GM19351 (cell line): ENCODE measurements at regions not wholly inside any gene's neighbourhood (a gene's known extent, or its start where the extent isn't known, plus 50 kb on each side); places are given as distances from the start of the nearest gene placed in this dataset.
"Not testable (repeated sequence)": the region's sequence is repeated elsewhere in the genome, so short reads cannot be mapped to it uniquely, and the experiment has no call there.

Experiments used
- ATAC-seq: cut with Tn5 transposase; IDR thresholded peaks from one replicate; pipeline ENCODE4 v1.9.1; 2021; ENCODE audit warnings: mild to moderate bottlenecking, moderate library complexity; ENCODE audit not compliant: unreplicated experiment

DNA sequence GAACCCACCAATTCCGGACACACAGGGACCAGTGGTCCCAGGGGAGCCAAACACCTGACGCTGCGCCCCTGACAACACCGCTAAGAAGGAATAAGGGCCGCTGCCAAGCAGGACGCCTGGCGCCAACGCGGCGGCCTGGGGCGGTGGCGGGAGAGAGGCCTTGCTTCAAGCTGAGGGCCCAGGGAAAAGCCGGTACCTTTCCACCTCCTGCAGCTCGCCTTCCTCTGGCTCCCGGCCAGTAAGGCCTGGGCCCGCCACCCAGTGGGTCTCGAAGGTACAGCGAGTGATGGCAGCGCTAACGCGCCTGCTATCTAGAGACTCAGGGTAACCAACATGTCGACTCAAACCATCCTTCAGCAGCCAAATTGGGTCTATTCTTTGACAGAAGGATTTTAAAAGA, 1074.1 kb downstream of the SI start:
- ATAC-seq = no peak

DNA sequence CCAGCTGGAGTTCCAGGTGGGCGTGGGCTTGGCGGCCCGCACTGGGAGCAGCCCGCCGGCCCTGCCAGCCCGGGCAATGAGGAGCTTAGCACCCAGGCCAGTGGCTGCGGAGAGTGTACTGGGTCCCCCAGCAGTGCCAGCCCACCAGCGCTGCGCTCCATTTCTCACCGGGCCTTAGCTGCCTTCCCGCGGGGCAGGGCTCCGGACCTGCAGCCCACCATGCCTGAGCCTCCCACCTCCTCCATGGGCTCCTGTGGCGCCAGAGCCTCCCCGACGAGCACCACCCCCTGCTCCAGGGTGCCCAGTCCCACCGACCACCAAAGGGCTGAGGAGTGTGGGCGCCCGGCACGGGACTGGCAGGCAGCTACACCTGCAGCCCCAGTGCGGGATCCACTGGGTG, 1075.3 kb downstream of the SI start:
- not testable (repeated sequence) for ATAC-seq

DNA sequence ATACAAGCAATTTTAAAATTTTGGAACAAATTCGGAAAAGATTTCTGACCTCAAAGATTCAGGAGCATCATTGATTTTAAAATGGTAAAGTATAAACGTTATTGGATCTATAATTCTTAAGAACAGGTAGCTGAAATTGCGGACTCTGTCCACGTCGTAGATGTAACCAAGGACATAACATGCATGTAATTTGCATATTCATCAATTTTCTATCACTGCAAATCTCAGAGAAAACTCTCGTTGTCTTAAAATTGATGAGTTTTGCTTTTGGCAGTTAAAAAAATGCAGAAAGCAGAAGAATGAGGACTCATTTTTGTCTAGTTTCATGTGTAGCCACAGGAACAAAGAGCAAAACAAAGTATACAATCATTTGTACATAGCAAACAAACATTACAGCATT, 1094.4 kb downstream of the SI start:
- ATAC-seq = no peak

DNA sequence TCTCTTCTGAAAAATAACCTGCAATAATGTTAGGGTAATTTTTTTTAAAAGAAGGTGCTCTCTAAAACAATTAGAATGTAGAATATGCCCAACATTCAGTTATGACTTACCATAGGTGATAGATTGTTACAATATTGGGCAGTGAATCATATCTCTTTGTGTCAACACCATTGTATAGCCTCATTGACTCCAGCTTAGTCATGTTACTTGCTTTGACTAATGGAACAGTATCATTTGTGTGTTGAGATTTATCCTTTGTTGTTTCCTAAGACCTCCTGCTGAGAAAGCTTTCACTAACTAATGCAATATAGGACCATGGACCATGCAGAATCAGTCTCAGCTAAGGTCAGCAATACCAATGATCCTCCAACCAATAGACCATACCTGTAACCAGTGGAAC, 1106.4 kb downstream of the SI start:
- no peak for ATAC-seq

DNA sequence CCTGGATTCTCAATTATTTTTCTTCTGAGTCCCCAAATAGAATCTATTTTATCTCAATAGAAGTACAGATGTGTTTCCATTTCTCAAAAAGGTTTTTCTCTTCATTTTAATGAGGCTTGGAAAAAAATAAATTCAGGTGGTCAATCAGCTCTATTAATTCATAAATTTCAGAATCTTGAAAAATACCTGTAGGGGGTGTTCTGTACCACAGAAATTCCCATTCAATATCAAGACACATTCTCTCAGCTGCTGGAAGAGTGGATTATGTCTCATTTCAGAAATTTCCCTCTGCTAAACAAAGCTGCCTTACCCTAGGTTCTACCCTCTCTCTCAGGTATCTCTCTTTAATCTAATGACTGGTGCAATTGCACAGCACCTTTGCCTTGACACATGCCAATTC, 1121.2 kb downstream of the SI start:
- no peak for ATAC-seq

DNA sequence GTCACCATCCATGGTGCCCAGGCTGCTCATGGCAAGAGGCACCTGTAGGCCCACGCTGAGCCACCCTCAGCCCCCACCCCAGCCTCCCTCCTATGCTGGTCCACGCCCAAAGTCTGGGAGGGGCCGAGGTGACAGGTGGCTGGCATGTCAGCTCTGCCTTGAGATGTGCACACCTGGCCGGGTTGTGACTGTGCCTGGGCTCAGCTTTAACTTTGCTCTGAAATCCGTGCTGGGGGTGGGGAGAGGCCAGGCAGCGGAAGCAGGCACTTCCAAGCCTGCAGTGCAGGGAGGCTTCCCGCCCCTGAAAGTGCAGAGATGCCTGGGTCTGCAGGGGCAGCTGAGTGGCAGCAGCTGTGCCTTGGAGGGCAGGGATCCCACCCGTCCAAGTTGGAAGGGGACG, 1124.8 kb downstream of the SI start:
- ATAC-seq = no peak

DNA sequence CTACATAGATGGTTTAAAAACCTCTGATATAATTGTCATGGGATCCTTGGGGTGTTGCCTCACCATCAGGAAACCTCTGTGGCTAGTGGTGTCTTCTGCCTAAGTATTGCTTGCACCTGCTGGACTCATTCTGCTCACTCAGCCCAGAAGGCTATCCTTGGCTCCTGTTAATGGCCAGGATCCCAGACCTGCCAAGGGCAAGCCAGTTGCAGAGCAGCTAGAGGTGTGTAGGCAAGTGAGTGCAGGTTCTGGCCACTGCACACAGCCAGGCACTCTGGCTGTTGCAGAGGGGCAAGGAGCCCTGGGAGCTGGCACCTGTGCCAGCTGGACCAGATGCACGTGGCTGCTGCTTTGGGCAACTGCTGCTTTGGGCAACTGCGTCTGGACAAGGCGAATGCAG, 1125.8 kb downstream of the SI start:
- ATAC-seq = no peak

DNA sequence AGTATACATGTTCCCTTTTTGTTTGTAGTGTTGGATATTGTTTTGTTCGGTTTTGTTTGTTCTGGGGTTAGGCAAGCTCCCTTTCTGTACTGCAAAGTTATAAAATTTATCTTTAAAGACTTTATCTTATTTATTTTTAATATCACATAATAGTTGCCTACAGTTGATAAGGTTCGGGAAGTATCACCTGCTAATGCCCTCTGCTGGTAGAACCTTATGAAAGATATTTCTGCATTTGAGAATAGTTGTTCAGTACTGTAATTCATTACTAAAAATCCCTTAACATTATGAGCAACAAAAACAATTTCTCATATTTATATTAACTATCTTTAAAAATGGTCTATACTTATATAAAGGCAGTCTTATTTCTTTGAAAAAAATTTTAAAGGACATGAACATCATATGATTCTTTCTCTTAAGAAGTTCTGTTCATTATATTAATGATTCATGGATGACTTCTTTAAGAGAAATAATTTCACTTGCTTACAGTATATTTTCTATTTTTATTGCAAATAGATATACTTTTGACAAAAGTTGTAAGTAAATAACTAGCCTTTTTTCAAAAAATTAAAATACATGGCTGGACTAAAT, 1126.8 kb downstream of the SI start:
- ATAC-seq = no peak

DNA sequence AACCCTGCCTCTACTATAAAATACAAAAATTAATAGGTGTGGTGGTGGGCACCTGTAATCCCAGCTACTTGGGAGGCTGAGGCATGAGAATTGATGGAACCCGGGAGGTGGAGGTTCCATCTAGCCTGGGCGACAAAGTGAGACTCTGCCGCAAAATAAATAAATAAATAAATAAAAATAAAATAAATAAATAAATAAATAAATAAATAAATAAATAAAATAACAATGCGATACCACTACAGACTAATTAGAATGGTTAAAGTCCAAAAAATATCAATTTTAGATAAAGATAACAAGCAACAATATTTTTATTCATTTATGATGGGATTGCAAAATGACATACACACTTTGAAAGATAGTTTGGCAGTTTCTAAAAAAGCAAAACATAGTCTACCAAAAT, 1131.5 kb downstream of the SI start:
- ATAC-seq = no peak

DNA sequence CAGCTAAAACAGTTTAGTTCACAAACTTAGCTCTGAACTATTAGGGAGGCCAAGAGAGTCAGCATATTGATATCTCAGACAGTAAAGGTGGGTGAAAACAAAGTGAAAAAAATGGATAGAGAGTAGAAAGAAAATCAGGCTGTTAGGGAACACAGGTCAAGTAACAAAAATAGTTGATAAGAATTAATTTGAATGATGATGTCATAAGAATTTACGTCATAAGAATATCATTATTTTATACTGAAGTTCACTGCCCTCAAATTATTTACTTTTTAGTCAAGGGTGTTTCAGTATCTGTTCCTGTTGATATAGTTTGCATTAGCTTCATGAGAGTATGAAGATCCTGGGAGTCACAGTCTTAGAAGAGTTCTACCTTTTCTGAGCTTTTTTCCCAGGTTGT, 1134.6 kb downstream of the SI start:
- ATAC-seq = no peak

DNA sequence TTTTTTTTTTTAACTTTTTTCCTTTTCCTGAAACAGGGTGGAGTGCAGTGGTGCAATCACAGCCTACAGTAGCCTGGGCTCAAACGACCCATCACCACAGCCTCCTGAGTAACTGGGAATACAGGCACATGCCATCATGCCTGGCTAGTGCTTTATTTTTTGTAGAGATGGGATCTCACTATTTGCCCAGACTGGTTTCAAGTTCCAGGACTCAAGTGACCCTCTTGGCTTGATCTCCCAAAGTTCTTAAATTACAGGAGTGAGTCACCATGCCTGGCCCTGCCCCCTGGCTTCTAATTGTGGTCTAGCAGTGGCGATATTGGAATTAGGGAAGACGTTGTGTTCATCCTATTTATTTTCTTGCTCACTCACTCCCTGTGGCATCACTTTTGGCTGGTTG, 1138.4 kb downstream of the SI start:
- ATAC-seq = no peak

DNA sequence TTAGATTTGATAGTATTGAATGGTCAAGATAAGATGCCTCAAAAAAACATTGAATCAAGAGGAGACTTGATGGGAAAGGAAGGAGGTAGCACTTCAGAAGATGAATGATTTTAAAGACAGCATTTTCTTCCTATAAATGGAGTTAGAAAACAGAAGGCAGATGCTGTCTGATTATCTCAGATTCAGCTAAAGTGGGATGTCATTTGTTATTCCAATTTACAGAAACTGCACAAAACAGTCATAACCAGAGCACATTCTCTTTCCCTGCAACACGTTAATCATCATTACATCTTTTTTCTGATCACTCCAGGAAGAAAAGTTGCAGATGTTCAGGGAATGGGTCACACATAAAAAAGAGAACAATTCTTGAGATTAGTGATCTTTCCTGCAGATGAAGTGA, 1141.8 kb downstream of the SI start:
- ATAC-seq = no peak

DNA sequence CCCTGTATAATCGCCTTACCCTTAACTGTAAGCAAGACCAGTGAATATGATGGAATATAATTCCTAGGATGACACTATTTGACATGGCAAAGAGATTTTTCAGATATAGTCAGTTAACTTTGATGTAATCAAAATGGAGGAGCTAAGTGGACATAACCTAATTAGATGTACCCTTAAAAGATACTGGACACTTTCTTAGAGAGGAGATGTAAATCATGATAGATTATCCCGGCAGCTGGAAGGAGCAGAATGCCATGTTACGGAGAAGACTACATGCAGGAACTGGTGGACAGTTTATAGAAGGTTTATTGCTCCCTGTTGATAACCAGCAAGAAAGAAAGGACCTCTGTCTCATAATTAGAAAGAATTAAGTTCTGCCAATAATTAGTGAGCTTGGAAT, 1142.9 kb downstream of the SI start:
- ATAC-seq = no peak

DNA sequence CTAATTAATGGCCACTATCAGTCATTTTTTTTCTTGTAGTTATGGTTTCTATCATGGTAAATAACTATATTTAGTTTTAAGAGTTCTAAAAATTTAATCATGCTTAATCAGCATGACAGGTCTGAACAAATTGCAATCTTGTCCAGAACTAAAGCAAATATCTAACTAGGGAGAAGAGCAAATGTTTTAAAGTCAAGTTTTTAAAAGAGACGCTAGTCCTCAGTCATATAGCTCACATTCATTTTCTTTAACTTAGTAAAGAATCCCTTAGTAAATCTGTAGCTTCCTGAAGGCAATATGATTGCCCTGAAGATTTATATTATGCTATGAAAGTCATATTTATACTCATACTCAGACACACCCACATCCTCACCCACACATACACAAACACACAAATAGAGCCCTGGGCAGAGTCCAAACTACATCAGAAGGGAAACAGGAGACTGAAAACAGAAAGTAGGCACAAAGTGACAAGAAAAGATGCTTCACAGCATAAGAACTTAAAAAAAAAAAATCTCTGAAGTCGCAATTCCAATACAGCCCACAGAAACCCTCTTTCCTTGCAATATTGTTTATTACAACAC, 1149.1 kb downstream of the SI start:
- no peak for ATAC-seq

DNA sequence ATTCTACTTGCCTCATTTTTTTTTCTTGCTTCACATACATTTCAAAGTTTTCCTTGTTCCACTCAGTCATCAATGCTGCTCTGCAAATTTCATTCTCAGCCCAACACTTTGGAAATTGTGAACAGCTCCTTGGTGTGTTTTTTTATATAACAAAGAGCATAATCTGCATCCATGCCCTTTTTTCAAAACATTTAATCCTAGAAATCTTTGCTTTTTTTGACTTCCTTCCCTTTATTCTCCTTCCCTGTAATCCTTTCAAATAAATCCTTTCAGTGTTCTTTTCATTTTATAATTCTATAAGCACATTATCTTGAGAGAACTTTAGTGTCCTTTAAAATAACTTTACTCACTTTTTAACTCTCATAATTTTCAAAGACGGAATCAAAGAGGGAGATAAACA, 1150.8 kb downstream of the SI start:
- ATAC-seq = no peak

DNA sequence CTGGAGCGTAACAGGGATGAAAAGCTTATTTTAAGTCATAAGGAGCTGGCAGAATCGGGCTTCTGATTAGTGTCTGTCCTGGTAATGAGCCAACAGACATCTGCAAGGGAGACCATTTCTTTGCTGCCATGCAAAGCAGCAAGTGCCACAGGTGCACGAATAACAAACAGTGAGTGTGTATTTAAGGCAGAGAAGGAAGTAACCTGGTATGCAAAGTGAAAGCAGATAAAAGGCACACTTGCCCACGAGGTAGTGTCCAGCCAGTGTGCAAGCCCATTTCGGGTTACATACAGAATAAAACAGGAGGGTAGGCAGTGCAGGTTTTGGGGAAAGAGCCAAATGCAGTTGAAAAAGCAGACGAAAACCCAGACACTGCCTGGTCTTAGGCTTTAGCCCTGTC, 1153.7 kb downstream of the SI start:
- ATAC-seq = no peak

DNA sequence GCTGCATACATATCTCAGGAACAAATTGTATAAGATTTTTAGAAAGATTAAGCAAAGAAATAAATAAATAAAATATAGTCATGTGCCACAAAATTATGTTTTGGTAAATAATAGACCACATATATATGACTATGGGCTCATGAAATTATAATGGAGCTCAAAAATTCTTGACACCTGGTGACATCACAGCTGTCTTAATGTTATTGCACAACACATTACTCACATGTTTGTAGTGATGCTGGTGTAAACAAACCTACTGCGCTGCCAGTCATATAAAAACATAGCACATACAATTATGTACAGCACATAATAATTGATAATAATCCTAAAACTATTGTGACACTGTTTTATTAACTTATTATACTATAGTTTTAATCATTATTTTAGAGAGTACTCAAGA, 1159.1 kb downstream of the SI start:
- ATAC-seq = no peak

DNA sequence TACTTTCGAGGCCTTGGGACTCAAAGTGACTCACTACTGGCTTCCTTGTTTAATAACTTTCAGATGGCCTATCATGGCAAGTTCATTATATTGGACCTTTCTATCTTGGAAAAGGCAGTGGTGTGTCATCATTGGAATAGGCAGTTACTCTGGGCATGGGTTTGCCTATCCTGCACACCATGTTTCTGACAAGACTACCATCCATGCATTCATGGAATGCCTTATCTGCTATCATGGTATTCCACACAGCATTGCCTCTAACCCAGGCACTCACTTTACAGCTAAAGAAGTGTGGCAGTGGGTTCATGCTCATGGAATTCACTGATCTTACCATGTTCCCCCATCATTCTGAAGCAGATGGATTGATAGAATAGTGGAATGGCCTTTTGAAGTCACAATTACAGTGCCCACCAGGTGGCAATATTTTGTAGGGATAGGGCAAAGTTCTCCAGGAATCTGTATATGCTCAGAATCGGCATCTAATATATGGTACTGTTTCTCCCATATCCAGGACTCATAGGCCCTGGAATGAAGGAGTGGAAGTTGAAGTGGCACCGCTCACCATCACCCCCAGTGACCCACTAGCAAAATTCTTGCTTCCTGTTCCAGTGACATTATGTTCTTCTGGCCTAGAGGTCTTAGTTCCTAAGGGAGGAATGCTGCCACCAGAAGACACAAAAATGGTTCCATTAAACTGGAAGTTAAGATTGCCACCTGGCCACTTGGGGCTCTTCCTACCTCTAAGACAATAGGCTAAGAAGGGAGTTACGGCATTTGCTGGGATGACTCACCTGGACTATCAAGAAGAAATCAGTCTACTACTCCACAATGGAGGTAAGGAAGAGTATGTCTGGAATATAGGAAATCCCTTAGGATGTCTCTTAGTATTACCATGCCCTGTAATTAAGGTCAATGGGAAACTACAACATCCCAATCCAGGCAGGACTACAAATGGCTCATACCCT, 1161.4 kb downstream of the SI start:
- ATAC-seq = no peak

DNA sequence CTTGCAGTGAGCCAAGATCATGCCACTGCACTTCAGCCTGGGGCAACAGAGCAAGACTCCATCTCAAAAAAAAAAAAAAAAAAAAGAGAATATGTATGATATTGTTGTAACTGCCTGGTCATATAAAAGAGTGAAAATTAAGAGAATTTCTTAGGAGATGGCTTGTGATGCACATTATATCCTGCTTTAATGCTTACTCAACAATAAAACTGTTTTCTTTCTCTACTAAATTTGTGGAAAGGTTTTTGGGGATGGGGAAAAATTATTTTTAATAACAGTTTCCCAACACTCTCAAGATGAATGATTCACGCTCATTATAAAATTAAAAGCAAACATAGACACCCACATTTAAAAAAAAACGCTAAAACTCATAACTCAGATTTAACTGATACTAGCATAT, 1163.0 kb downstream of the SI start:
- no peak for ATAC-seq

DNA sequence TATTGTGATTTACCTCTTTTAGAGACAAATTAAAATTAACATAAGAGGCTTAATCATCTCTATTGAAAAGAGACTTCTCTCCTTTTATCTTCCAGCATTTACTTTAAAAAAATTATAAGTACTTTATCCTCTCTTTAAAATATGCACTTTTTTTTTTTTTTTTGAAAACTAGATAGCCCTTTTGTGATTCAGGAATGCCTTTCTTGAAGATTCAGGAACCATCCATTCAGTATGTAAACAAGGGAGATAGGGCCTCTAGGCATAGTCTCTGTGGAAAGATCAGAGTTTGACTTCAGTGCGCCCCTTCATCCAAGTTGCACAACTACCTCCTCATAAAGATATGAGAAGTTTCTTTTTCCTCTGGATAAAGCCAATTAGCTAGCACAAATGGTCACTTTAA, 1163.7 kb downstream of the SI start:
- no peak for ATAC-seq

DNA sequence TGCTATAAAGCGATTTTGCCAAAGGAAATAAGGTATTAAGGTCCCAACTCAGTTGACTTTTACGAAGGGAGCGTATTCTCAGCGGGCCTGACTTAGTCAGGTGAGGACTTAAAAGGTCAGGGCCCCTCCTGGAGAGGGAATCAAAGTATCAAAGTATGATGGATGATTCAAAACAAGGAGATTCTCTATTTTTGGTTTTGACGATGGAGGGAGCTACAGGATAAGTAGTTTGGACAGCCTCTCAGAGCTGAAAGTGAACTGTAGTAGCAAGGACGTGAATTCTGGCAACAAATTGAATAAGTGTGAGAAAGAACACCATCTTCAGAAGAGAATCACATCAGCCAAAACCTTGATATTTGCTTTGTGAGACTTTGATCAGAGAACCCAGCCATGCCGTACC, 1186.5 kb downstream of the SI start:
- ATAC-seq = no peak

DNA sequence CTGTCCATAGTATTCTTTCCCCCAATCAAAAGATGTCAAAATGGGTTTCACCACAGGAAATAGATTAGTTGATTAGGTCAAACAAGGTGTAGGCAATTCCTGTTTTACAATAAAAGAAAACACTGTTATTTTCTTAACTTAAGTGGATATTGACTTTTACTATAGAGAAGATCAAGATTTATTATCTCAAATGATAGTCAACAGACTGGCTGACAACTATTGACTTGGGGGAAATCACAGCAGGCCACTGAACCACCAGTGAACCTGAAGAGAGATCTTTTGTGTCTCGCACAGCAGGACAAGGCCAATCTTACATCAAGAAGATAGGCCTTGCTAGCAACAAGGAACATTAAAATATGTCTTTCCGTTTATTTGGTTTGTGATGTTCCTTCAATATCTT, 1187.6 kb downstream of the SI start:
- ATAC-seq = no peak
